Effector memory CD4-positive, alpha-beta T cell (primary cell): ENCODE measurements at regions not wholly inside any gene's neighbourhood (a gene's known extent, or its start where the extent isn't known, plus 50 kb on each side); places are given as distances from the start of the nearest gene placed in this dataset.

Experiments used
- DNase-seq, 3 donors: peaks; one replicate each; pipeline ENCODE4 v3.0.0-alpha.2; 2020
- H3K27ac ChIP-seq: 2 replicates; pipeline ENCODE4 v1.7.0; 2013; ENCODE audit warnings: mild to moderate bottlenecking, low read length, moderate library complexity; ENCODE audit not compliant: insufficient read depth, poor library complexity, severe bottlenecking
- H3K27me3 ChIP-seq: replicated peaks from 2 replicates; pipeline ENCODE4 v1.7.0; 2013; ENCODE audit warnings: mild to moderate bottlenecking, low read length; ENCODE audit not compliant: insufficient read depth, control insufficient read depth, poor library complexity, severe bottlenecking
- H3K36me3 ChIP-seq: 2 replicates; pipeline ENCODE4 v1.7.0; 2013; ENCODE audit warnings: mild to moderate bottlenecking, low read length, moderate library complexity; ENCODE audit not compliant: control insufficient read depth, insufficient read depth
- H3K4me1 ChIP-seq: 2 replicates; pipeline ENCODE4 v1.7.0; 2013; ENCODE audit warnings: low read length, mild to moderate bottlenecking; ENCODE audit not compliant: control insufficient read depth, insufficient read depth, poor library complexity, severe bottlenecking
- H3K4me3 ChIP-seq: 2 replicates; pipeline ENCODE4 v1.7.0; 2013; ENCODE audit warnings: low read length, low read depth, mild to moderate bottlenecking; ENCODE audit not compliant: insufficient read depth, poor library complexity, severe bottlenecking
- H3K9me3 ChIP-seq: 2 replicates; pipeline ENCODE4 v1.7.0; 2013; ENCODE audit warnings: mild to moderate bottlenecking, low read length, moderate library complexity; ENCODE audit not compliant: control insufficient read depth

GRCh38 chr1:201663491-201664113 lies 124.7 kb downstream of the NAV1 start:
- H3K27ac ChIP-seq: no peak overlapping the region
- H3K27me3 ChIP-seq: no peaks in the 10 kb centered on the region
- no peak overlapping the region for H3K4me3 ChIP-seq
- no peak for DNase-seq
- H3K36me3 ChIP-seq: no peaks in the 10 kb centered on the region
- H3K9me3 ChIP-seq: no peaks in the 10 kb centered on the region
- no peaks in the 10 kb centered on the region for H3K4me1 ChIP-seq

- DNase-seq: no peak
- Histone ChIP-seq H3K27ac (no peak overlapping the region), H3K4me3 (no peak overlapping the region), H3K4me1 (no peaks in the 10 kb centered on the region), H3K9me3 (no peaks in the 10 kb centered on the region), H3K36me3 (no peaks in the 10 kb centered on the region), H3K27me3 (no peaks in the 10 kb centered on the region)
Measured at GRCh38 chr1:201665036-201665435, 126.1 kb downstream of the NAV1 start.

DNA sequence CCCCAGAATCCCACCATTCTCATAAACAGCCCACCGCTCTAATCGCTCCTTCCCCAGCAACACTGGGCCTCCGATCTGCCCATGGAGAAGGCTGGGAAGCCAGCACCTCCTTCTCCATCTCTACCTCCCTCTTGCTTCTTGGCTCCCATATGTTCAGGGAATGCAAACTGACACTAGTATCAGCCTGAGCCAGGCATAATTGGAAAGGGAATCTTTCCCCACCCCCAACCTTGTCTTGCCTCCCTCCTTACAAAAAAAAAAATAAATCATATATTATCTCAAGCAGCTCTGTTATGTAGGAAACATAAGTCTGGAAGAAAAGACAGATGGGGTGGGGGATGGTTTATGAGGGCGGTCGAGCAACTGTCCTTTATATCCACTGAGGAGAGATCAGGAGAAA lies 127.2 kb downstream of the NAV1 start:
- Histone ChIP-seq H3K9me3 (no peaks in the 10 kb centered on the region), H3K27me3 (no peaks in the 10 kb centered on the region), H3K36me3 (no peaks in the 10 kb centered on the region), H3K4me1 (no peaks in the 10 kb centered on the region), H3K27ac (no peak overlapping the region), H3K4me3 (no peak overlapping the region)
- DNase-seq: no peak

GRCh38 chr1:201666645-201667044 lies 127.7 kb downstream of the NAV1 start:
- Histone ChIP-seq H3K27me3 (no peaks in the 10 kb centered on the region), H3K4me1 (no peaks in the 10 kb centered on the region)
- no peak for DNase-seq

DNA sequence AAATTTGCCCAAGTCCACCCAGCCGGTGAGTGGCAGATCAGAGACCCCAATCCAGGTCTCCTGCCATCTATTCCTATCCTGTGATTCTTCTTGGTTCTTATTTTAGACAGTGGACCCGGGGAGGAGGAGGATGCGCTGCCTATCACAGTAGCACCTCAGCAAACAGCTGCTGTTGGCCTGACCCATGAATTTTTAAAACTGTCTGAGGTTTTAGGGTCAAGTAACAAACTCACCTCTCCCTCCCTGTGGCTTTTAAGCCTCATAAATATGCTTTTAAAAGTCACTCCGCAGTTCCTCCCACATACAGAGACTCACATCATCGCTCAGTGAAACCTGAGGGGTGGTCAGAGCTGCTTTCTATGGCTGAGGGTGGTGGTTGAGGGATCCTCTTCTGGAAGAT lies 128.6 kb downstream of the NAV1 start:
- no peak for DNase-seq

More at GRCh38 chr1:201666645-201667044, 127.7 kb downstream of the NAV1 start:
- H3K9me3 ChIP-seq: no peaks in the 10 kb centered on the region
- H3K4me3 ChIP-seq: no peak overlapping the region
- no peak overlapping the region for H3K27ac ChIP-seq
- H3K36me3 ChIP-seq: no peaks in the 10 kb centered on the region

DNA sequence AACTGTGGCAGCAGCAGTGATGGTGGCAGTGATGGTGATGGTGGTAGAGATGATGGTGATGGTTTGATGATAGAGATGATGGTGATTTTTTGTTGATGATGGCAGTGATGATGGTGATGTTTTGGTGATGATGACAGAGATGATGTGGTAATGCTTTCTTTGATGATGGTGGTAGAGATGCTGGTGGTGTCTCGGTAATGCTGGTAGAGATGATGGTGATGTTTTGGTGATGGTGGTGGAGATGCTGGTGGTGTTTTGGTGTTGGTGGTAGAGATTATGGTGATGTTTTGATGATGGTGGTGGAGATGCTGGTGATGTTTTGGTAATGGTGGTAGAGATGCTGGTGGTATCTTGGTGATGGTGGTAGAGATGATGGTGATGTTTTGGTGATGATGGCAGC lies 131.6 kb downstream of the NAV1 start:
- DNase-seq: no peak
- no peaks in the 10 kb centered on the region for H3K27me3 ChIP-seq
- H3K36me3 ChIP-seq: no peaks in the 10 kb centered on the region
- H3K4me3 ChIP-seq: no peak overlapping the region
- no peaks in the 10 kb centered on the region for H3K9me3 ChIP-seq
- H3K27ac ChIP-seq: no peak overlapping the region
- H3K4me1 ChIP-seq: no peaks in the 10 kb centered on the region

More for the DNA sequence above, 128.6 kb downstream of the NAV1 start:
- Histone ChIP-seq H3K27me3 (no peaks in the 10 kb centered on the region), H3K4me1 (no peaks in the 10 kb centered on the region), H3K27ac (no peak overlapping the region), H3K36me3 (no peaks in the 10 kb centered on the region), H3K4me3 (no peak overlapping the region), H3K9me3 (no peaks in the 10 kb centered on the region)

GRCh38 chr1:201672685-201673084 lies 133.8 kb downstream of the NAV1 start:
- H3K4me3 ChIP-seq: no peak overlapping the region
- no peak overlapping the region for H3K27ac ChIP-seq

GRCh38 chr1:201673093-201673492 lies 134.2 kb downstream of the NAV1 start:
- Histone ChIP-seq H3K36me3 (no peaks in the 10 kb centered on the region), H3K9me3 (no peaks in the 10 kb centered on the region), H3K4me3 (no peak overlapping the region), H3K4me1 (no peaks in the 10 kb centered on the region), H3K27ac (no peak overlapping the region), H3K27me3 (no peaks in the 10 kb centered on the region)
- no peak for DNase-seq

More at GRCh38 chr1:201672685-201673084, 133.8 kb downstream of the NAV1 start:
- Histone ChIP-seq H3K9me3 (no peaks in the 10 kb centered on the region), H3K27me3 (no peaks in the 10 kb centered on the region), H3K4me1 (no peaks in the 10 kb centered on the region), H3K36me3 (no peaks in the 10 kb centered on the region)
- DNase-seq: no peak

DNA sequence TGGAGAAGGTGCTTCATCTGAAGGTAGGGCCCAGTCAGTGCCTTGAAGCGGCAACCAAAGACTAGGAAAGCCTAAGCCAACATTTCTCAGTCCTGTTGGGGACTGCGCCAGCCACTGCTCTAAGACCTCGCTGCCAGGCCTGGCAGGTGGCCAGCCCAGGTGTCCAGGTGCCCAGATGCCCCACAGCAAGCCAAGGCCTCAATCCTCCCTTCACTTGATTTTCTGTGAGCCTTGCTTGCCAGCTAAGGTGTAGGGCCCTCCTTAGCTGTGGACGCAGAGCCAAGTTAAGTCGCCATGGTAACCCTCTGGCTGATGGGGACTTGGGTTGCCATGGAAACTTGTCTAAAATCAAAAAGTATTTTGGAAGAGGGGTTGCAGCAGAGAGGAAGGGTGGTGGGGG lies 135.0 kb downstream of the NAV1 start:
- Histone ChIP-seq H3K9me3 (no peaks in the 10 kb centered on the region), H3K27me3 (no peaks in the 10 kb centered on the region), H3K36me3 (no peaks in the 10 kb centered on the region), H3K4me3 (no peak overlapping the region), H3K27ac (no peak overlapping the region), H3K4me1 (no peaks in the 10 kb centered on the region)
- no peak for DNase-seq

DNA sequence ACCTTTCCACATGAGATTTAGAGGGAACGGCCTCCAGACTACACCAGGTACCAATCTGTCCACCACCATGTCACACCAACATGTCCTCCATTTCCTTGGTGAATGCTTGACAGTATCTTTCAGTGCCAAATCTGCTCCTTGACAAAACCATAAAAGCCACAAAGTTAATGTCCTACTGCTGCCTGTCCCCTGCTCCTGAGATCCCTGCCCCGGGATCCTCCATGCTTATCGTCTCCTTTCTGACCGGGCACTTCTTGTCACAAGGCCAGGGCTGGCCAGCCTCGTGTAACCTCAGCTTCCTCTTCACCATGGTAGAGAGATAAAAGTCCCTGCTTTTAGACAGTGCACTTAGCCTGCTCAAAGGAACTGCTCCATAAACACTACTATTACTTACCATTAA lies 136.2 kb downstream of the NAV1 start:
- DNase-seq: no peak
- Histone ChIP-seq H3K9me3 (no peaks in the 10 kb centered on the region), H3K27ac (no peak overlapping the region), H3K27me3 (no peaks in the 10 kb centered on the region), H3K4me1 (no peaks in the 10 kb centered on the region), H3K4me3 (no peak overlapping the region), H3K36me3 (no peaks in the 10 kb centered on the region)
